OCI-LY3 (cell line): ENCODE measurements at regions not wholly inside any gene's neighbourhood (a gene's known extent, or its start where the extent isn't known, plus 50 kb on each side); places are given as distances from the start of the nearest gene placed in this dataset.

Experiments
- H2AFZ ChIP-seq: fragments of 200-600, 300-600 bp; shearing (Covaris generic); 2 replicates; pipeline ENCODE4 v1.6.0; 2014; ENCODE audit warnings: antibody characterized with exemption, low read depth, low read length
- H3K27ac ChIP-seq: fragments of 200-600, 300-600 bp; sonication (generic); 2 replicates; pipeline ENCODE4 v1.5.1; 2014; ENCODE audit warnings: mild to moderate bottlenecking, low read length, moderate library complexity, mixed read lengths
- H3K27me3 ChIP-seq: fragments of 200-600, 300-600 bp; sonication (generic); 2 replicates; pipeline ENCODE4 v1.6.1; 2014; ENCODE audit warnings: low read depth, low read length, mixed read lengths
- H3K36me3 ChIP-seq: fragments of 200-600, 300-600 bp; sonication (generic); replicated peaks from 2 replicates; pipeline ENCODE3; 2014; ENCODE audit warnings: low read depth, low read length, mixed read lengths
- H3K4me1 ChIP-seq: fragments of 300-600, 200-600 bp; sonication (generic); 2 replicates; pipeline ENCODE4 v1.6.1; 2014; ENCODE audit warnings: low read length, mixed read lengths
- H3K4me2 ChIP-seq: fragments of 200-600, 300-600 bp; sonication (generic); 2 replicates; pipeline ENCODE4 v1.6.1; 2014; ENCODE audit warnings: low read length, mixed read lengths
- H3K4me3 ChIP-seq: fragments of 300-600, 200-600 bp; sonication (generic); 2 replicates; pipeline ENCODE4 v1.5.1; 2014; ENCODE audit warnings: antibody characterized with exemption, mild to moderate bottlenecking, low read length, moderate library complexity
- H3K79me2 ChIP-seq: fragments of 300-600, 200-600 bp; shearing (Covaris generic); 2 replicates; pipeline ENCODE4 v1.6.1; 2014; ENCODE audit warnings: mild to moderate bottlenecking, low read length, mixed read lengths
- H3K9ac ChIP-seq: fragments of 300-600, 200-600 bp; shearing (Covaris generic); 2 replicates; pipeline ENCODE4 v1.6.0; 2014; ENCODE audit warnings: mild to moderate bottlenecking, low read length, moderate library complexity
- H3K9me3 ChIP-seq: fragments of 200-600, 300-600 bp; shearing (Covaris generic); 2 replicates; pipeline ENCODE4 v1.6.1; 2014; ENCODE audit warnings: low read length, mixed read lengths; ENCODE audit not compliant: insufficient read depth
- H4K20me1 ChIP-seq: fragments of 200-600, 300-600 bp; sonication (generic); 2 replicates; pipeline ENCODE4 v1.6.1; 2016; ENCODE audit warnings: low read length, mixed read lengths; ENCODE audit not compliant: insufficient read depth
- CTCF ChIP-seq: fragments of 200-600, 300-600 bp; sonication (generic); IDR thresholded peaks from 2 replicates; pipeline ENCODE4 v1.5.1; 2014; ENCODE audit warnings: antibody characterized with exemption, low read length, low read depth
- EZH2phosphoT487 ChIP-seq: fragments of 200-600 bp; shearing (Covaris generic); IDR thresholded peaks from 2 replicates; pipeline ENCODE4 v1.6.1; 2018; ENCODE audit warnings: antibody characterized with exemption, mixed run types, low read depth

GRCh38 chr20:22430746-22431168 lies 153.6 kb downstream of the FOXA2 start:
- H2AFZ ChIP-seq, result no peak overlapping the region

GRCh38 chr20:22430154-22430745 lies 154.1 kb downstream of the FOXA2 start:
- Histone ChIP-seq H3K4me3 (no peak overlapping the region), H3K36me3 (no peaks in the 10 kb centered on the region), H3K27me3 (no peaks in the 10 kb centered on the region), H3K79me2 (no peaks in the 10 kb centered on the region), H3K4me2 (no peak overlapping the region), H3K27ac (no peak overlapping the region), H3K4me1 (no peaks in the 10 kb centered on the region), H2AFZ (no peak overlapping the region), H3K9me3 (no peaks in the 10 kb centered on the region), H3K9ac (no peak overlapping the region), H4K20me1 (0 out of 2 replicates have a peak, but pooled peaks cover 3% of the 10 kb centered on the region)
- TF ChIP-seq CTCF (no peak), EZH2phosphoT487 (no peak)

More at GRCh38 chr20:22430746-22431168, 153.6 kb downstream of the FOXA2 start:
- Histone ChIP-seq H3K9me3 (no peaks in the 10 kb centered on the region), H3K4me2 (no peak overlapping the region), H3K4me1 (no peaks in the 10 kb centered on the region), H3K27me3 (no peaks in the 10 kb centered on the region), H3K36me3 (no peaks in the 10 kb centered on the region), H3K9ac (no peak overlapping the region), H4K20me1 (0 out of 2 replicates have a peak, but pooled peaks cover 3% of the 10 kb centered on the region), H3K79me2 (no peaks in the 10 kb centered on the region), H3K27ac (no peak overlapping the region), H3K4me3 (no peak overlapping the region)
- TF ChIP-seq EZH2phosphoT487 (no peak), CTCF (no peak)

GRCh38 chr20:22429175-22430153 lies 154.9 kb downstream of the FOXA2 start:
- Histone ChIP-seq H3K9ac (no peak overlapping the region), H3K79me2 (no peaks in the 10 kb centered on the region), H3K9me3 (no peaks in the 10 kb centered on the region), H3K27ac (no peak overlapping the region), H3K27me3 (no peaks in the 10 kb centered on the region), H4K20me1 (0 out of 2 replicates have a peak, but pooled peaks cover 3% of the 10 kb centered on the region), H3K4me2 (no peak overlapping the region), H3K4me3 (no peak overlapping the region), H2AFZ (no peak overlapping the region), H3K36me3 (no peaks in the 10 kb centered on the region), H3K4me1 (no peaks in the 10 kb centered on the region)
- TF ChIP-seq EZH2phosphoT487 (no peak), CTCF (no peak)

- Histone ChIP-seq H3K4me3 (no peak overlapping the region), H3K27me3 (no peaks in the 10 kb centered on the region), H3K9me3 (no peaks in the 10 kb centered on the region), H3K4me1 (no peaks in the 10 kb centered on the region), H3K79me2 (no peaks in the 10 kb centered on the region), H4K20me1 (0 out of 2 replicates have a peak, but pooled peaks cover 3% of the 10 kb centered on the region), H3K36me3 (no peaks in the 10 kb centered on the region), H2AFZ (no peak overlapping the region), H3K4me2 (no peak overlapping the region), H3K27ac (no peak overlapping the region), H3K9ac (no peak overlapping the region)
- no peak for TF ChIP-seq CTCF
- no peak for TF ChIP-seq EZH2phosphoT487
These were observed 156.3 kb downstream of the FOXA2 start for GRCh38 chr20:22428051-22428450.
